Heart right ventricle (tissue), 16 donors: ENCODE measurements at regions not wholly inside any gene's neighbourhood (a gene's known extent, or its start where the extent isn't known, plus 50 kb on each side); places are given as distances from the start of the nearest gene placed in this dataset.
"Not testable (repeated sequence)": the region's sequence is repeated elsewhere in the genome, so short reads cannot be mapped to it uniquely, and the experiment has no call there.

Experiments
- ATAC-seq, 8 donors: fragments of 200-7000 bp; cut with Tn5 transposase; one replicate each; pipeline ENCODE4 v1.9.1; 2020; ENCODE audit warnings: mild to moderate bottlenecking in 8 of 8, moderate library complexity in 8 of 8, moderate number of reproducible peaks in 1 of 8
- DNase-seq, 2 donors: peaks; one replicate each; pipeline ENCODE4 v3.0.0-alpha.2; 2020
- H3K27ac ChIP-seq, 10 donors: fragments of 200-600 bp; sonication (generic) in 2 of 10; one replicate each; pipeline versions ENCODE4 v1.5.0 to v1.8.0; 2020 to 2022; ENCODE audit warnings: mild to moderate bottlenecking in 3 of 10
- H3K27me3 ChIP-seq, 7 donors: fragments of 200-600 bp; one replicate each; pipeline ENCODE4 v1.8.0; 2021 to 2022; ENCODE audit warnings: mild to moderate bottlenecking in 2 of 7
- H3K36me3 ChIP-seq, 9 donors: fragments of 200-600 bp; sonication (generic) in 1 of 9; one replicate each; pipeline versions ENCODE4 v1.5.0 to v1.8.0; 2020 to 2022; ENCODE audit warnings: mild to moderate bottlenecking in 2 of 9
- H3K4me1 ChIP-seq, 9 donors: fragments of 200-600 bp; sonication (generic) in 1 of 9; one replicate each; pipeline versions ENCODE4 v1.5.0 to v1.8.0; 2020 to 2022; ENCODE audit warnings: mild to moderate bottlenecking in 4 of 9
- H3K4me3 ChIP-seq, 10 donors: fragments of 200-600 bp; sonication (generic) in 2 of 10; one replicate each; pipeline versions ENCODE4 v1.5.0 to v1.8.0; 2020 to 2022; ENCODE audit warnings: mild to moderate bottlenecking in 7 of 10, moderate library complexity in 2 of 10
- H3K9me3 ChIP-seq, 11 donors: fragments of 200-600 bp in 10 of 11; sonication (generic) in 2 of 11; one replicate each; pipeline versions ENCODE4 v1.5.0 to v1.8.0; 2013 to 2022; ENCODE audit warnings: mild to moderate bottlenecking in 2 of 11, control low read depth in 1 of 11, moderate library complexity in 1 of 11
- CTCF ChIP-seq, 9 donors: fragments of 200-600 bp; sonication (generic) in 2 of 9; IDR thresholded peaks; one replicate each; pipeline versions ENCODE4 v1.5.0 to v1.8.0; 2021 to 2022; ENCODE audit warnings: antibody characterized with exemption in 9 of 9, mild to moderate bottlenecking in 5 of 9, moderate library complexity in 1 of 9
- WGBS, 2 donors: extraction: QIAGEN DNeasy Blood & Tissue Kit; methylation state at CpG; one replicate each; pipeline ENCODE4 v1.1.7; 2013; ENCODE audit warnings: inconsistent platforms in 1 of 2; 5-methylcytosine and 5-hydroxymethylcytosine counted together
- intact Hi-C, 10 donors: fragments of 100-400 bp; cut with DNase I; formaldehyde crosslinking; loops; one replicate each; pipeline versions ENCODE4 v1.11.1 to v1.14.2; 2022
- donor health status: Arrhythmogenic right ventricular cardiomyopathy.
- donor health status: ischemic (EF 13 %, LVEDD 7.1; RV severe dilation, severe dysfunction).
- donor health status: healthy with polysubstance abuse.
- donor health status: DM: no; HTN: yes; CAD: no.
- donor health status: DM: no; HTN: no; CAD: no.
- donor health status: ischemic (EF 25% LVEDD 6.9; RV normal size, moderate dysfunction).
- donor health status: ischemic (EF 25% LVEDD 5.7; RV mildly dilated, moderate dysfunction).
- donor health status: healthy.
- donor health status: DM: yes; HTN: yes; CAD: no.
- donor health status: Ischemic cardiomyopathy.
- donor health status: ischemic (EF 35%, LVEDD 5.7; RV mildly dilated, moderate dysfunction).
- donor health status: nonischemic (EF 11% LVEDD 7.7; RV severe dilation, severe dysfunction).
- donor health status: DM: yes; HTN: yes; CAD: no.
- donor health status: PGD.
- donor health status: ischemic (EF 29% LVEDD 5.4; RV normal size, mild dysfunction).
- donor health status: nonischemic (EF 23%, LVEDD 6.1; RV moderate dilation, normal function).

DNA sequence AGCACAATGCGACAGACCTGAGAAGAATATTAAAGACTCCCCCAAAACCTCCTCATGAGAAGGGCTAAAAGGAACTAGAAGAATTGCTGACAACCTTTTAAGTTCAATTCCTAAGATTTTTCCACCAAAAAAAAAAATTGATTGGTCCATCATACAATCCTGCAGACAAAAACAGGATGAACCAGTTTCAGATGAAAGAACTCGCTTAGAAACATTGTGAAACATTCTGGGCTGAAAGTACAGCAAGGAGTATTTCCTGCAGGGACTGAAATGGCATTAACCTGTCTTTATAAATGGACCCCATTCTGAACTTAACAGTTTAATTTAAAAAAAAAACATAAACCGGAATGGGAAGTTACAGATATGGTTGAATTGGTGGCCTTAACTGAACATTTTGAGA, 96.0 kb upstream of the FAM174B start:
- Histone ChIP-seq H3K36me3 (no peaks in the 10 kb centered on the region), H3K4me1 (no peaks in the 10 kb centered on the region), H3K27ac (no peak overlapping the region), H3K9me3 (no peaks in the 10 kb centered on the region), H3K4me3 (no peak overlapping the region), H3K27me3 (no peaks in the 10 kb centered on the region)
- DNase-seq = no peak
- ATAC-seq = no peak
- WGBS, 2 donors = 92 to 97% methylated on average over 3 of the region's 3 CpGs
- intact Hi-C loops = no loop called here
- no peak for TF ChIP-seq CTCF (IDR thresholded peaks at IDR 0.05)

DNA sequence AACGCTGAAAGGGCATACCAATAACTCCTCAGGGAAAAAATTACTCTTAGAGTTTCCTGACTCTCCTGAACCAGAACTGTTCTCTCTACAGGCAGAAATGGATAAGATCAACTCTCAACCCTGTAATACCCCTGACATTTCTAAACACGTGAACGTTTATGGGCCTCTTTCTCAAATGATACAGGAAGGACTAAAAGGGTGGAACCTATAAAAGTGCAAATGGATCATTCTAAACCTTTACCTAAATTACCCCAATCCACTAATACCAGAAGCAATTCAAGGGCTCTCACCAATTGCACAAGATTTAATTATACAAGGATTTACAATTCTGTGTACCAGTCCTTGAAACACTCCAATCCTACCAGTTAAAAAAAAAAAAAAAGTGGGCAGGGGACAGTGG, 98.0 kb upstream of the FAM174B start:
- no peak for DNase-seq
- intact Hi-C loops = no loop called here
- no peaks in the 10 kb centered on the region for H3K9me3 ChIP-seq
- no peaks in the 10 kb centered on the region for H3K36me3 ChIP-seq
- no peak overlapping the region for H3K4me3 ChIP-seq
- H3K27me3 ChIP-seq = no peaks in the 10 kb centered on the region
- no peak overlapping the region for H3K27ac ChIP-seq
- no peak for TF ChIP-seq CTCF (IDR thresholded peaks at IDR 0.05)
- H3K4me1 ChIP-seq = no peaks in the 10 kb centered on the region
- 74 to 81% methylated on average over 3 of the region's 3 CpGs for WGBS, 2 donors
- no peak for ATAC-seq

- ATAC-seq (no peak), DNase-seq (no peak)
- Histone ChIP-seq H3K4me3 (no peak overlapping the region), H3K27ac (no peak overlapping the region), H3K4me1 (no peaks in the 10 kb centered on the region), H3K36me3 (no peaks in the 10 kb centered on the region), H3K9me3 (peaks cover 0 to 6% (median 0%) of the 10 kb centered on the region in 11 donors), H3K27me3 (no peaks in the 10 kb centered on the region)
- no peak for TF ChIP-seq CTCF (IDR thresholded peaks at IDR 0.05)
- 87 to 89% methylated on average over 5 of the region's 5 CpGs for WGBS, 2 donors
- intact Hi-C loops = no loop called here
Measured at GRCh38 chr15:92763459-92763858, 107.9 kb upstream of the FAM174B start.

- H3K9me3 ChIP-seq, H3K27ac ChIP-seq, intact Hi-C loops, DNase-seq, H3K4me3 ChIP-seq, H3K36me3 ChIP-seq, H3K27me3 ChIP-seq, H3K4me1 ChIP-seq, ATAC-seq: not testable (repeated sequence)
- 96 to 99% methylated on average over 27 to 28 of the region's 35 CpGs for WGBS, 2 donors
Measured at GRCh38 chr15:92768131-92768530, 112.6 kb upstream of the FAM174B start.

DNA sequence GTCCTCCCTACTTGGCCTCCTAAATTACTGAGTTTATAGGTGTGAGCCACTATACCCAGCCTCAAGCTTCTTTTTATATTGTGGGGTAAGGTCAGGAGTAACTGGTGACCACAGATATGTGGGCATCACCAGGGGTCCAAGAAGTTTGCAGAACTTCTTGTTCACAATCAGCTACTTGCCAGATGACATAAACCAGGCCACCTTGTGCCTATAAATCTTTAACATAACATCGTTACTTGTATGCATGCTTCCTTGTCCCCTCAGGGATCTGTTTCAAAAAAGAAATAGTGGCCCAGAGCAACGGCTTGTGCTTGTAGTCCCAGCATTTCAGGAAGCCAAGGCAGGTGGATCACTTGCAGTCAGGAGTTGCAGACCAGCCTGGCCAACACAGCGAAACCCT, 115.1 kb upstream of the FAM174B start:
- no peak overlapping the region for H3K27ac ChIP-seq
- DNase-seq = no peak
- no peaks in the 10 kb centered on the region for H3K4me1 ChIP-seq
- H3K27me3 ChIP-seq = no peaks in the 10 kb centered on the region
- H3K36me3 ChIP-seq = no peaks in the 10 kb centered on the region
- H3K4me3 ChIP-seq = no peak overlapping the region
- WGBS, 2 donors = 80% methylated on average over 3 of the region's 3 CpGs
- intact Hi-C loops = no loop called here
- no peak for ATAC-seq
- no peaks in the 10 kb centered on the region for H3K9me3 ChIP-seq
- TF ChIP-seq CTCF (IDR thresholded peaks at IDR 0.05) = no peak
